GM19452 (cell line): ENCODE measurements at regions not wholly inside any gene's neighbourhood (a gene's known extent, or its start where the extent isn't known, plus 50 kb on each side); places are given as distances from the start of the nearest gene placed in this dataset.

Source experiments
- ATAC-seq: cut with Tn5 transposase; IDR thresholded peaks from one replicate; pipeline ENCODE4 v1.9.1; 2021; ENCODE audit not compliant: unreplicated experiment

DNA sequence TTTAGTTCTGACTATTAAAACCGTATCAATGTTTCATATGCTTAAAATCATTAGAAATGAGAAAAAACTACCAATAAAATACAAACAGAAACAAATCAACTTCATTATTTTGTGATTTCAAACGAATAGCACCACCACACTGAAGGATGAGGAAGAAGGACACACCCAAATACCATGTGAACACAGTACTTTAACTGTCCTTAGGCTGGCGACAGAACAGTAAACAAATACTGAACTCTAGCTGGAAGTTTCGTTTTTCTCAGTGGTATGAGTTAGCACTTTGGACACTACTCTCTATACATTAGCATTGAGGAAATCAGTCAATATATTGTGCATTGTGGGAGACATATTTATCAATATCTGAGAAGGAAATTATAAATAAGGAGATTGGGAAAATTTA lies 202.4 kb upstream of the AGAP1 start:
- no peak for ATAC-seq

- ATAC-seq: no peak
These were observed 200.8 kb upstream of the AGAP1 start for GRCh38 chr2:235293061-235293460.

DNA sequence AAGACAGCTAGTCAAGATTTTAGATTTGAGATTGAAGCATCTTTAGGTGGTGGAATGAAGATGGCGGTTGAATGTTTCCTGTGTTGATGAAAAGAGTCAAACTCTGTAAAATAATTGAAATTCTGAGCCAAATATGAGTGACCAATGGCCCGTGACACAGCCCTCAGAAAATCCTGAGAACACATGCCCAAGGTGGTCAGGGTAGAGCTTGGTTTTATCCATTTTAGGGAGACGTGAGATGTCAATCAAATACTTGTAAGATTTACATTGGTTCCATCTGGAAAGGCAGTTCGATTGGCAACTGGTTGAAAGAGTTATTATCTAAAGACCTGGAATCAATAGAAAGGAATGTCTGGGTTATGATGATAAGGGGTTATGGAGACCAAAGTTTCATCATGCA lies 198.0 kb upstream of the AGAP1 start:
- no peak for ATAC-seq

- no peak for ATAC-seq
These were observed 193.3 kb upstream of the AGAP1 start for GRCh38 chr2:235300368-235301201.

GRCh38 chr2:235301202-235302076 lies 192.4 kb upstream of the AGAP1 start:
- ATAC-seq: no peak

GRCh38 chr2:235302263-235302662 lies 191.6 kb upstream of the AGAP1 start:
- no peak for ATAC-seq

- ATAC-seq: no peak
These were observed 190.1 kb upstream of the AGAP1 start for GRCh38 chr2:235303499-235304291.

- no peak for ATAC-seq
These were observed 188.2 kb upstream of the AGAP1 start for GRCh38 chr2:235305678-235306077.

GRCh38 chr2:235311044-235311443 lies 182.8 kb upstream of the AGAP1 start:
- no peak for ATAC-seq

GRCh38 chr2:235312571-235312970 lies 181.3 kb upstream of the AGAP1 start:
- no peak for ATAC-seq

DNA sequence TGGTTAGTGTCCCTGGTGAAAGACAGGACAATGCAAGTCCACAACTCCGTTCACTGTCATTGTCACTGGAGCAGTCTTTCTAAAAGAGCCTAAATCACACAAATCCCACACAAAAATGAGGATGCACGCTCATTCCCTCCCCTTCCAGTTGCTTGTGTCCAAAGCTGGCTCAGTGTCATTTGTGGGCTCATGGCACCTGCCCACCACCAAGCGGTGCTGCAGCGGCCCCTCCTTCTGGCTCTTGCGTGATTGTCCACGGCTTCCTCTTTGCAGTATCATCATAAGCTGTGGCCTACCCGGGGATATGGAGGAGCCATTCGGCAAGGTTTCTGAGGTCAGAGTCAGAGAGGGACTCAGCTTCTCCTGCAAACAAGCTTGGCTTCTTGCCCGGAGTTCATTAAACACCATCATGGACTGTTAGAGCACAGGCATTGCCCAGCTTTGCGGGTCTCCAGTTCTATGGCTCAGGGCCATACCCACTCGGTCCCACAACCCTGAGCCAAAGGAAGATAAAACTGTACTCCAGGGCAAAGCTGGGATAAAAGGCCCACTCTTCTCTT lies 179.4 kb upstream of the AGAP1 start:
- ATAC-seq: no peak

- ATAC-seq: no peak
These were observed 174.7 kb upstream of the AGAP1 start for GRCh38 chr2:235319095-235319494.

GRCh38 chr2:235320326-235320725 lies 173.5 kb upstream of the AGAP1 start:
- ATAC-seq: no peak

GRCh38 chr2:235324324-235324723 lies 169.5 kb upstream of the AGAP1 start:
- ATAC-seq: no peak

GRCh38 chr2:235325151-235325550 lies 168.7 kb upstream of the AGAP1 start:
- ATAC-seq: no peak

GRCh38 chr2:235328991-235329390 lies 164.9 kb upstream of the AGAP1 start:
- no peak for ATAC-seq

DNA sequence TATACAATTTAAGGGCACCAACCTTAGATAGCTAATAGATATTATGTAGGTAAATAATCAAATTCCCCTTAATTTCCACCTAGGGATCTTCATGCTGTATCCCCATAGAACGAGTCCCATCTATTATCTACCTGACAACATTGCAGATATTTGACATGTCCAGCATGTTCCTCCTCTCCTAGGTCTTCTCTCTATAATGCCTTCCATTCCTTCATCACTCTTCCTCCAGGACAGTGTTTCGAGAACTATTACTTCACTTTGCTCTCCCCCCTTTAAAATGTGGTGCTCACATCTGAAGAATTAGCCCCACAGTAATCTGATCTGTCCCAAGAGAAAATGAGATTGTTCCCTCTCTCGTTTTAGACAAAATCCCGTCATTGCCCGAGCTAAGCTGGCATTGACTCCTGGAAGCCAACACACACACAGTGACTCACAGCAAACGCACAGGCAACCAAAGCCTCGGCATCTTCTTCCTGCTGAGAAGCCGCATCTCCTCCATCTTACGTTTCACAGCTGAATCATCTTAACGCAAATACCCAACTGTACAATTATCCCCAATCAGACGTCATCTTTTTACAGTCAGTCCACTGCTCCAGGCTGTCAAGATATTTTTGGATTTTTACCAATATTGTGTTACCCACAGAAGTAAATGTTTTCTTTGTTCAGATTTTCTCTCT lies 162.9 kb upstream of the AGAP1 start:
- no peak for ATAC-seq

GRCh38 chr2:235332240-235332890 lies 161.5 kb upstream of the AGAP1 start:
- ATAC-seq: no peak

- ATAC-seq: no peak
These were observed 160.8 kb upstream of the AGAP1 start for GRCh38 chr2:235333076-235333475.

DNA sequence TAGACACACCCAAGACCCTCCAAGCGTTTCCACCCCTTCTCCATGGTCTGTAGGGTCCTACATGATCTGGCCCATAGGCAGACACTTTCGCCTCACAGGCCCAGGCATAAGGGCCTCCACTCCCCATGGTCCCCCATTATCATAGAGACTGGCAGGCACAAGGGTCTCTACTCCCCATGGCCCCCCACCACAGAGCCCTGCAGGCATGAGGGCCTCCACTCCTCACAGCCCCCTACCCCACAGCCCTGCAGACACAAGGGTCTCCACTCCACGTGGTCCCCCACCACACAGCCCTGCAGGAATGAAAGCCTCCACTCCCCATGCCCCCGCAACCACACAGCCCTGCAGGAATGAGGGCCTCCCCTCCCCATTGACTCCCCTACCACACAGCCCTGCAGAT lies 159.7 kb upstream of the AGAP1 start:
- ATAC-seq: no peak
